BJ (cell line): ENCODE measurements at regions not wholly inside any gene's neighbourhood (a gene's known extent, or its start where the extent isn't known, plus 50 kb on each side); places are given as distances from the start of the nearest gene placed in this dataset.

Experiments
- CTCF ChIA-PET: fragments of 350-600 bp; formaldehyde crosslinking; extraction: SDS; loops from one replicate; lab custom pipeline; 2021; ENCODE audit warnings: antibody characterized with exemption, inconsistent platforms; lab: Yijun Ruan, JAX
- POLR2A ChIA-PET: fragments of 300-600 bp; sonication (Branson Sonifier 250); formaldehyde crosslinking; extraction: SDS; loops from one replicate; lab custom pipeline; 2021; ENCODE audit warnings: antibody characterized with exemption; lab: Charles Lee
- DNase-seq: peaks from one replicate; pipeline ENCODE4 v3.0.0-alpha.2; 2011; ENCODE audit warnings: low read depth
- H3K27me3 ChIP-seq: 2 replicates; pipeline ENCODE4 v1.6.0; 2011; ENCODE audit warnings: low read length; ENCODE audit not compliant: control insufficient read depth, insufficient read depth
- H3K36me3 ChIP-seq: 2 replicates; pipeline ENCODE4 v1.5.1; 2011; ENCODE audit warnings: low read length; ENCODE audit not compliant: control insufficient read depth, insufficient read depth
- H3K4me3 ChIP-seq: 2 replicates; pipeline ENCODE4 v1.5.1; 2011; ENCODE audit warnings: low read depth, mild to moderate bottlenecking, control low read depth, low read length
- TF ChIP-seq, protein P1 (sequence below): IDR thresholded peaks from 2 replicates; pipeline ENCODE4 v1.5.1; 2011; ENCODE audit warnings: low read depth, mild to moderate bottlenecking, control low read depth, inconsistent platforms, low read length, moderate library complexity; ENCODE audit not compliant: insufficient read depth

- Histone ChIP-seq H3K27me3 (no peaks in the 10 kb centered on the region), H3K4me3 (no peak overlapping the region), H3K36me3 (no peaks in the 10 kb centered on the region)
- CTCF ChIA-PET: interaction anchor here (0.9 kb wide), 1 partner anchor 589 kb away, joined by 4 read pairs; no protein-coding TSS in a partner anchor
- POLR2A ChIA-PET: no interaction called here
- TF ChIP-seq, protein P1, sequence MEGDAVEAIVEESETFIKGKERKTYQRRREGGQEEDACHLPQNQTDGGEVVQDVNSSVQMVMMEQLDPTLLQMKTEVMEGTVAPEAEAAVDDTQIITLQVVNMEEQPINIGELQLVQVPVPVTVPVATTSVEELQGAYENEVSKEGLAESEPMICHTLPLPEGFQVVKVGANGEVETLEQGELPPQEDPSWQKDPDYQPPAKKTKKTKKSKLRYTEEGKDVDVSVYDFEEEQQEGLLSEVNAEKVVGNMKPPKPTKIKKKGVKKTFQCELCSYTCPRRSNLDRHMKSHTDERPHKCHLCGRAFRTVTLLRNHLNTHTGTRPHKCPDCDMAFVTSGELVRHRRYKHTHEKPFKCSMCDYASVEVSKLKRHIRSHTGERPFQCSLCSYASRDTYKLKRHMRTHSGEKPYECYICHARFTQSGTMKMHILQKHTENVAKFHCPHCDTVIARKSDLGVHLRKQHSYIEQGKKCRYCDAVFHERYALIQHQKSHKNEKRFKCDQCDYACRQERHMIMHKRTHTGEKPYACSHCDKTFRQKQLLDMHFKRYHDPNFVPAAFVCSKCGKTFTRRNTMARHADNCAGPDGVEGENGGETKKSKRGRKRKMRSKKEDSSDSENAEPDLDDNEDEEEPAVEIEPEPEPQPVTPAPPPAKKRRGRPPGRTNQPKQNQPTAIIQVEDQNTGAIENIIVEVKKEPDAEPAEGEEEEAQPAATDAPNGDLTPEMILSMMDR: no peak
- no peak for DNase-seq
Observed at GRCh38 chr10:8269976-8270375, 215.5 kb downstream of the GATA3 start.

DNA sequence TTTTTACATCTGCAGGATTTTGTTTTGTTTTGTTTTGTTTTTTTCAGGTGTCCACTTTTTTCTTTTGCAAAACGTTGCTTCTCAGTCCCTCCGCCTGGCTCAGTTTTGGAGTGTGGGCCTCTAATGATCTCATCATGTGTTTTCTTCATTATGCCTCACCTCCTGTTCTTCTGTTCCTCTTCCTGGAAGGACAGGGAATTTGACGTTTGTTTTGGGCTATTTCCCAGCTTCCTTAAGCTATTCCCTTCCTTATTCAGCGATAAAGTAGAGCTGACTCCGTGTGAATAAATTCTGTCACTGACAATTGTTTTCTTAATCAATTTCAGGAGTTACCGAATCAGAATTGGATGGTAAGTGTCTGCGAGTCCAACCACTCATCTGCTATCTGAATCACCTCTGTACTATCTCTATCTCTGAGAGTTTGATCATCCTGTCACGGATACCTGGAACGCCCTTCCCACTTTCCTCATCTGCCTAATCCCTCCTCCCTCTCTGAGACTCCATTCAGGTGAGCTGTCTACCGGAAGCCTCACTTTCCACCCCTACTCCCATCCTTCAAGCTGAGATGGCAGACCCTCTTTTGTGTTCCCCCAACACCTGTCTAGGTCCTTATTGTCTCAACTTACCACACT, 218.4 kb downstream of the GATA3 start:
- no peak for DNase-seq
- POLR2A ChIA-PET: no interaction called here

DNA sequence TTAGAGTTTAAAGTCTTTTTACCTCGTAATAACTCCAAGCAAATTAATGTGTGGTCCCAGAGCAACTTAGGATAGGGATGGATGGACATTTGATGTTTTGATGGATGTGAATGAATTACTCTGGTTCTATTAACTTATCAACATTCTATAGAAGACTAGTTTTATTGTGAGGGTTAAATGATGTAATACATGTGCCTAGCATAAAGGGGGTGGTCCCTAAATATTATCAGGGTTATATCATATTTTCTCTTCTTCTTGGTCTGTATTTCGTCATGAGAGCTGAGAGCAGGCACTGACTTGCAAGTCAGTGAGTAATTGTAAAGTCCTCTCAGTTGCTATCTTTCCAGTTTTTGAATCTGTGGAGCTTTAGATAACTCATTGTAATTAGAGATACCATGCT, 219.3 kb downstream of the GATA3 start:
- no peaks in the 10 kb centered on the region for H3K27me3 ChIP-seq
- H3K4me3 ChIP-seq: no peak overlapping the region
- ChIA-PET CTCF (no interaction called here), POLR2A (no interaction called here)
- H3K36me3 ChIP-seq: no peaks in the 10 kb centered on the region
- no peak for DNase-seq
- TF ChIP-seq, protein P1: no peak

More for the DNA sequence above, 218.4 kb downstream of the GATA3 start:
- TF ChIP-seq, protein P1: no peak
- H3K36me3 ChIP-seq: no peaks in the 10 kb centered on the region
- CTCF ChIA-PET: no interaction called here
- H3K27me3 ChIP-seq: no peaks in the 10 kb centered on the region
- no peak overlapping the region for H3K4me3 ChIP-seq

DNA sequence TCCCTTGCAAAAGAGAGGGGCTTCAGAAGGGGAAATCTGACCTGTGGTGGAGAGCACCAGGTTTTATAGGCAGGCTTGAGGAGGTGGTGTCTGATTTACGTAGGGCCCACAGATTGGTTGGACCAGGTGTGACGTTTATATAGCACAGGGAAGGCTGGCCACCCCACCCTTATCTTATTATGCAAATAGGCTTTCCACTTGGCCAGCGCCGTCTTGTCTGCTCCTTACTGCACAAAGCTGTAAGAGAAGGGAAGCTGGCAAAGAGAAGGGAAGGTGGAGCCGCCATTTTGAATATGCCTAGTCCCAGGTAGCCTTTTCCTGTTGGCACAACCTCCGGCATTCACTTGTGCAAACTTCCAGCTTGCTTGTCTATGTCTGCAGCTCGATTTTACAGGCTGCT, 221.4 kb downstream of the GATA3 start:
- CTCF ChIA-PET: no interaction called here
- H3K4me3 ChIP-seq: no peak overlapping the region
- no peaks in the 10 kb centered on the region for H3K36me3 ChIP-seq
- H3K27me3 ChIP-seq: no peaks in the 10 kb centered on the region
- POLR2A ChIA-PET: interaction anchor here (0.6 kb wide), 1 partner anchor 827 kb away, joined by 3 read pairs; no protein-coding TSS in a partner anchor
- DNase-seq: no peak
- TF ChIP-seq, protein P1: no peak

DNA sequence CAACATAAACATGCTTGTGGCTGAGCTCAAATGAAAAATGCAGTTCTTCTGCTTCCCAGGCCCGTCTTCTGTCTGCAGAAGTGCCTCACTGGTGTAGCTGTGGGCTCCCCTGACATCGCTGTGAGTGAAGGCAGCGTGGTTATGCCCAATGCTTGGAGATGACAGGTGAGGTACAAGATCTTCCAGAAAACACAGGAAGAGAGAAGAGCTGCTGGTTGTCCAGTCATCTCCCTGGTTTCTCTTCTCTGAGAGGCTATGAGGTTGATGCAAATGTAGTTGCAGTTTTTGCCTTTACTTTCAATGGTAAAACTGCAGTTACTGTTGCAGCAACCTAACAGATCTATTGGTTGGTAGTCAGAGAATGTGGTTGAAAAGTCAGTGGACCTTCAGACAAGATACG, 223.6 kb downstream of the GATA3 start:
- H3K27me3 ChIP-seq: no peaks in the 10 kb centered on the region
- CTCF ChIA-PET: interaction anchor here (0.6 kb wide), 1 partner anchor 13 kb away, joined by 3 read pairs; no protein-coding TSS in a partner anchor
- no peak for DNase-seq
- no peak overlapping the region for H3K4me3 ChIP-seq
- no peaks in the 10 kb centered on the region for H3K36me3 ChIP-seq
- POLR2A ChIA-PET: no interaction called here
- TF ChIP-seq, protein P1: no peak
